Glutamatergic neuron (in vitro differentiated cells): ENCODE measurements at regions not wholly inside any gene's neighbourhood (a gene's known extent, or its start where the extent isn't known, plus 50 kb on each side); places are given as distances from the start of the nearest gene placed in this dataset.
"Not testable (repeated sequence)": the region's sequence is repeated elsewhere in the genome, so short reads cannot be mapped to it uniquely, and the experiment has no call there.

ENCODE experiments used
- DNase-seq: peaks from one replicate; pipeline ENCODE4 v3.0.0; 2022
- H3K27ac Mint-ChIP-seq: one replicate; pipeline ENCODE4 v1.8.0; 2020; ENCODE audit warnings: mild to moderate bottlenecking, mixed read lengths, inconsistent platforms; ENCODE audit not compliant: unreplicated experiment
- H3K27me3 Mint-ChIP-seq: one replicate; pipeline ENCODE4 v1.8.0; 2020; ENCODE audit warnings: mild to moderate bottlenecking, moderate library complexity, mixed read lengths, inconsistent platforms; ENCODE audit not compliant: unreplicated experiment
- H3K36me3 Mint-ChIP-seq: one replicate; pipeline ENCODE4 v1.8.0; 2020; ENCODE audit warnings: mild to moderate bottlenecking, mixed read lengths, inconsistent platforms; ENCODE audit not compliant: unreplicated experiment
- H3K4me1 Mint-ChIP-seq: one replicate; pipeline ENCODE4 v1.8.0; 2020; ENCODE audit warnings: mild to moderate bottlenecking, low read depth, mixed read lengths, inconsistent platforms; ENCODE audit not compliant: unreplicated experiment
- H3K4me3 Mint-ChIP-seq: one replicate; pipeline ENCODE4 v1.8.0; 2020; ENCODE audit warnings: mild to moderate bottlenecking, mixed read lengths, inconsistent platforms; ENCODE audit not compliant: unreplicated experiment
- H3K9me3 Mint-ChIP-seq: one replicate; pipeline ENCODE4 v1.8.0; 2020; ENCODE audit warnings: mild to moderate bottlenecking, moderate library complexity, mixed read lengths, inconsistent platforms; ENCODE audit not compliant: unreplicated experiment
- TF ChIP-seq, protein P1 (sequence below): fragments of 200-600 bp; sonication (generic); IDR thresholded peaks from one replicate; pipeline ENCODE4 v1.5.0; 2021; ENCODE audit not compliant: partially characterized antibody, unreplicated experiment

DNA sequence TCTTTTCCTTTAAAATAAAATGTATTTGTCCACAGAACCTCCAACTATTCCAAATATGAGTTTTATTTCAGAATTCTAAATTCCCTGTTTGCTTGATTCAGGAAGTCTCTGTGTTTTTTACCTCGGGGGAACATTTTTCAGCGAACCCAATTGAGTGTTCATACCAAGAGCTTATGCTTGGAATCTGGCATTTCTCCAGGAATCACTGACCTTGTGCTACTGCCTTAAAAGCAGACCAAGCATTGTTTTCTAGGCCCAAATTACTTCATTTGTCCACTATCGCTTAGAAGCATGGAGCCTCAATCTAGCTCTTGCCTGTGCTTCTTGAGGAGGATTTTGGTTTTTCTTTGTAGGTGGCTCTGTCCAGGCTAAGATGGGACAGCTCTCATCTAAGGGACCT, 59.4 kb downstream of the EBLN1 start:
- H3K27ac Mint-ChIP-seq = no peak overlapping the region
- TF ChIP-seq, protein P1, sequence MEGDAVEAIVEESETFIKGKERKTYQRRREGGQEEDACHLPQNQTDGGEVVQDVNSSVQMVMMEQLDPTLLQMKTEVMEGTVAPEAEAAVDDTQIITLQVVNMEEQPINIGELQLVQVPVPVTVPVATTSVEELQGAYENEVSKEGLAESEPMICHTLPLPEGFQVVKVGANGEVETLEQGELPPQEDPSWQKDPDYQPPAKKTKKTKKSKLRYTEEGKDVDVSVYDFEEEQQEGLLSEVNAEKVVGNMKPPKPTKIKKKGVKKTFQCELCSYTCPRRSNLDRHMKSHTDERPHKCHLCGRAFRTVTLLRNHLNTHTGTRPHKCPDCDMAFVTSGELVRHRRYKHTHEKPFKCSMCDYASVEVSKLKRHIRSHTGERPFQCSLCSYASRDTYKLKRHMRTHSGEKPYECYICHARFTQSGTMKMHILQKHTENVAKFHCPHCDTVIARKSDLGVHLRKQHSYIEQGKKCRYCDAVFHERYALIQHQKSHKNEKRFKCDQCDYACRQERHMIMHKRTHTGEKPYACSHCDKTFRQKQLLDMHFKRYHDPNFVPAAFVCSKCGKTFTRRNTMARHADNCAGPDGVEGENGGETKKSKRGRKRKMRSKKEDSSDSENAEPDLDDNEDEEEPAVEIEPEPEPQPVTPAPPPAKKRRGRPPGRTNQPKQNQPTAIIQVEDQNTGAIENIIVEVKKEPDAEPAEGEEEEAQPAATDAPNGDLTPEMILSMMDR = no peak
- H3K9me3 Mint-ChIP-seq = no peaks in the 10 kb centered on the region
- no peak for DNase-seq
- H3K4me1 Mint-ChIP-seq = no peaks in the 10 kb centered on the region
- no peaks in the 10 kb centered on the region for H3K27me3 Mint-ChIP-seq
- H3K36me3 Mint-ChIP-seq = no peaks in the 10 kb centered on the region
- H3K4me3 Mint-ChIP-seq = no peak overlapping the region

DNA sequence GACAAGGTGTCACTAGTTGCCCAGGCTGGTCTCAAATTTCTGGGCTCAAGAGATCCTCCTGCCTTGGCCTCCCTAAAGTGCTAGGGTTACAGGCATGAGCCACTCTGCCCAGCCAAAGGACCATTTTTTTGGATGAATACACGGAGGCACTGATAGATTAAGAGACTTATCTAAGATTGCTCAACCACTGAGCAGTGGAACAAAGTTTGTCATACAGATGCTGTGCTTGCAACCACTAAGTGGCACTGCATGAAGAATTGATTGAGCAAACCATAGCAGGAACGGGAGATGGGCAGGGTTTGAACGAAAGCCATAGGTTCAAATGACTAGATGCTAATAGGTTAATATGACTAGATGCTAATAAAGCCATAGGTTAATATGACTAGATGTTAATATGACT, 61.1 kb downstream of the EBLN1 start:
- no peak overlapping the region for H3K4me3 Mint-ChIP-seq
- H3K27ac Mint-ChIP-seq = no peak overlapping the region
- no peaks in the 10 kb centered on the region for H3K27me3 Mint-ChIP-seq
- no peak for DNase-seq
- H3K36me3 Mint-ChIP-seq = peaks cover 2% of the 10 kb centered on the region
- no peaks in the 10 kb centered on the region for H3K4me1 Mint-ChIP-seq
- H3K9me3 Mint-ChIP-seq = no peaks in the 10 kb centered on the region
- TF ChIP-seq, protein P1 = no peak

DNA sequence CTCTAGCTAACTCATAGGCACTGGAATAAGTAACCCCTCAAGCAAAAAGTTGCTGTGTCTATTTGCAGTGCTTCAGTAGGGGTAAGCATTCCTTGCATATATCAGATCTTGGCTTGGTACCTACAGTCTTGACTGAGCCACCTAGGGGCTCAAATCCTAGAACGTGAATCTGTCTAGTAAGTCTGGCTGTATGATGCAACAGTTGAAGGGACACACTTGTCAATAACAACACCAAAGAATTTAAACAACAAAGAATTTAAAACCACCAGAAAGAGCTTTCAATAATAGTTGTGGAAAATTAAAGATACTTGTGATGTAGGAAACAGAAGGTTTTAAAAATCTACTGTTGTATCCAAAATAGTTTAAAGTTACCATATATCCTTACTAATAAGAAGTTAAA, 65.4 kb downstream of the EBLN1 start:
- Mint-ChIP-seq H3K4me3 (no peak overlapping the region), H3K9me3 (no peaks in the 10 kb centered on the region), H3K36me3 (peaks cover 6% of the 10 kb centered on the region)

DNA sequence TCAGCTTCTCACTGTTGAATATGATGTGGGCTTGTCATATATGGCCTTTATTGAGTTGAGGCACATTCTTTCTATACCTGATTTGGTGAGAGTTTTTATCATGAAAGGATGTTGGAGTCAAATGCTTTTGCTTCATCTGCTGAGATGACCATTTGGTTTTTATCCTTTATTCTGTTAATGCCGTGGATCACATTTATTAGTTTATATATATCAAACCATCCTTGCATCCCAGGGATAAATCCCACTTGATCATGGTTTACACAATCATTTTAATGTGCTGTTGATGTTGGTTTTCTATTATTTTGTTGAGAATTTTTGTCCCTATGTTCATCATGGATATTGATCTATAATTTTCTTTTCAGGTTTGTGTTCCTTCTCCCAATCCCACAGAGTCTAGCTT, 67.0 kb downstream of the EBLN1 start:
- Mint-ChIP-seq H3K4me1 (no peaks in the 10 kb centered on the region), H3K27me3 (no peaks in the 10 kb centered on the region), H3K27ac (no peak overlapping the region), H3K4me3 (no peak overlapping the region), H3K9me3 (no peaks in the 10 kb centered on the region), H3K36me3 (peaks cover 9% of the 10 kb centered on the region)
- DNase-seq = no peak
- TF ChIP-seq, protein P1 = no peak

More for the DNA sequence above, 65.4 kb downstream of the EBLN1 start:
- no peaks in the 10 kb centered on the region for H3K27me3 Mint-ChIP-seq
- DNase-seq = no peak
- no peak overlapping the region for H3K27ac Mint-ChIP-seq
- TF ChIP-seq, protein P1 = no peak
- no peaks in the 10 kb centered on the region for H3K4me1 Mint-ChIP-seq

DNA sequence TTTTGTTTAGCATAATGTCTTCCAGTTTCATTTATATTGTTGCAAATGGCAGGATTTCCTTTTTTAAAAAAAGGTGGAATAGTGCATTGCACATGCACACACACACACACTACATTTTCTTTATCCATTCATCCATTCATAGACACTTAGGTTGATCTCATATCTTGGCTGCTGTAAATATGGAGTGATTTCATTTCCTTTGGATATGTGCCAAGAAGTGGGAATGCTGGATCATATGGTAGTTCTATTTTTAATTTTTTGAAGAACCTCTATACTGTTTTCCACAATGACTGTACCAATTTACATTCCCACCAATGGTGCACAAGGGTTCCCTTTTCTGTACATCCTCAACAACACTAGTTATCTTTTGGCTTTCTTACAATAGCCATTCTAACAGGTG, 68.9 kb downstream of the EBLN1 start:
- Mint-ChIP-seq H3K27ac (no peak overlapping the region), H3K27me3 (no peaks in the 10 kb centered on the region), H3K36me3 (peaks cover 9% of the 10 kb centered on the region), H3K9me3 (no peaks in the 10 kb centered on the region), H3K4me1 (no peaks in the 10 kb centered on the region), H3K4me3 (no peak overlapping the region)
- no peak for DNase-seq
- TF ChIP-seq, protein P1 = no peak

DNA sequence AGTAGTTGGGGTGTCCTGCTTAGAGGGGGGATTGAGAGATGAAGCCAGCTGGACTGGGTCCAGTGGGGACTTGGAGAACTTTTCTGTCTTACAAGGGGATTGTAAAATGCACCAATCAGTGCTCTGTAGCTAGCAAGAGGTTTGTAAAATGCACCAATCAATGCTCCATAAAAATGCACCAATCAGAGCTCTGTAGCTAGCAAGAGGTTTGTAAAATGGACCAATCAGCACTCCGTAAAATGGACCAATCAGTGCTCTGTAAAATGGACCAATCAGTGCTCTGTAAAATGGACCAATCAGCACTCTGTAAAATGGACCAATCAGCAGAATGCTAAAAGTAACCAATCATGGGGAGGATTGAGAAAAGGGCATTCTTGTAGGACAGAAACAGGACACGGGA, 71.9 kb downstream of the EBLN1 start:
- H3K4me3 Mint-ChIP-seq, H3K9me3 Mint-ChIP-seq, H3K27me3 Mint-ChIP-seq, H3K27ac Mint-ChIP-seq, H3K4me1 Mint-ChIP-seq, DNase-seq, H3K36me3 Mint-ChIP-seq: not testable (repeated sequence)
